ENCODE measurements at regions not wholly inside any gene's neighbourhood (a gene's known extent, or its start where the extent isn't known, plus 50 kb on each side); places are given as distances from the start of the nearest gene placed in this dataset.

DNA sequence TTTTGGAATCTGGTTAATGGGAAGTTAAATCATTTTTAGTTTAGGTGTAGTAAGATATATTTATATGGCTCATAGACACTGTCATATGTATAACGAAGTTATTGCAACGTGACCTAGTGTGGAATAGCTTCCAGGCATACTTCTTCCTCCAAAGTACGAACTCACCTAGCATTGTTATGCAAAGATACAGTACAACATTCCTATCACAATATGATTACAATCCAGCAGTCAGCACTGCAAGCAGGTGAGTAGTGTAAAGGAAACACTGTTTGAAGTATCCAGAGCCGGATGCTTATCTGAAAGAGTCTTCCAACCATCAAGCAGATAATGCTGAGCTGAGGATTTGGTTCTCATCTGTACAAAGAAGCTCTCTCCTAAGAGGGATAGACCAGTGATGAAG is 754.4 kb upstream of the IGFBP3 start:
- TF ChIP-seq, protein P1, sequence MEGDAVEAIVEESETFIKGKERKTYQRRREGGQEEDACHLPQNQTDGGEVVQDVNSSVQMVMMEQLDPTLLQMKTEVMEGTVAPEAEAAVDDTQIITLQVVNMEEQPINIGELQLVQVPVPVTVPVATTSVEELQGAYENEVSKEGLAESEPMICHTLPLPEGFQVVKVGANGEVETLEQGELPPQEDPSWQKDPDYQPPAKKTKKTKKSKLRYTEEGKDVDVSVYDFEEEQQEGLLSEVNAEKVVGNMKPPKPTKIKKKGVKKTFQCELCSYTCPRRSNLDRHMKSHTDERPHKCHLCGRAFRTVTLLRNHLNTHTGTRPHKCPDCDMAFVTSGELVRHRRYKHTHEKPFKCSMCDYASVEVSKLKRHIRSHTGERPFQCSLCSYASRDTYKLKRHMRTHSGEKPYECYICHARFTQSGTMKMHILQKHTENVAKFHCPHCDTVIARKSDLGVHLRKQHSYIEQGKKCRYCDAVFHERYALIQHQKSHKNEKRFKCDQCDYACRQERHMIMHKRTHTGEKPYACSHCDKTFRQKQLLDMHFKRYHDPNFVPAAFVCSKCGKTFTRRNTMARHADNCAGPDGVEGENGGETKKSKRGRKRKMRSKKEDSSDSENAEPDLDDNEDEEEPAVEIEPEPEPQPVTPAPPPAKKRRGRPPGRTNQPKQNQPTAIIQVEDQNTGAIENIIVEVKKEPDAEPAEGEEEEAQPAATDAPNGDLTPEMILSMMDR (IDR thresholded peaks at IDR 0.05; ENCODE audit: insufficient read depth, low read depth, low read length): no peak
- Histone ChIP-seq H3K36me3 (ENCODE audit: control insufficient read depth, insufficient read depth, low read length) (no peaks in the 10 kb centered on the region), H3K4me3 (ENCODE audit: low read depth, low read length) (no peak overlapping the region), H3K27me3 (ENCODE audit: control insufficient read depth, insufficient read depth, low read length) (no peaks in the 10 kb centered on the region)
- POLR2A ChIA-PET: no interaction called here
- CTCF ChIA-PET: interaction anchor here (0.7 kb wide), 1 partner anchor 35 kb away, joined by 3 read pairs; no protein-coding TSS in a partner anchor
- no peak for DNase-seq (ENCODE audit: low read depth)

- POLR2A ChIA-PET: no interaction called here
- no peak overlapping the region for H3K4me3 ChIP-seq (ENCODE audit: low read depth, low read length)
- no peaks in the 10 kb centered on the region for H3K27me3 ChIP-seq (ENCODE audit: control insufficient read depth, insufficient read depth, low read length)
- CTCF ChIA-PET: interaction anchor here (0.6 to 1.1 kb wide), 3 partner anchors 10 to 44 kb away, joined by 3 to 4 read pairs (median 3); no protein-coding TSS in a partner anchor
- no peaks in the 10 kb centered on the region for H3K36me3 ChIP-seq (ENCODE audit: control insufficient read depth, insufficient read depth, low read length)
- no peak for DNase-seq (ENCODE audit: low read depth)
- TF ChIP-seq, protein P1 (IDR thresholded peaks at IDR 0.05; ENCODE audit: insufficient read depth, low read depth, low read length): no peak
These were observed 751.8 kb upstream of the IGFBP3 start for GRCh38 chr7:46672861-46673260.

GRCh38 chr7:46671108-46671769 is 750.2 kb upstream of the IGFBP3 start:
- POLR2A ChIA-PET: no interaction called here
- Histone ChIP-seq H3K4me3 (ENCODE audit: low read depth, low read length) (no peak overlapping the region), H3K27me3 (ENCODE audit: control insufficient read depth, insufficient read depth, low read length) (no peaks in the 10 kb centered on the region), H3K36me3 (ENCODE audit: control insufficient read depth, insufficient read depth, low read length) (no peaks in the 10 kb centered on the region)
- CTCF ChIA-PET: interaction anchor here (1.1 to 1.5 kb wide), 2 partner anchors 10 to 12 kb away, joined by 3 to 5 read pairs; no protein-coding TSS in a partner anchor
- TF ChIP-seq, protein P1 (IDR thresholded peaks at IDR 0.05; ENCODE audit: insufficient read depth, low read depth, low read length): no peak
- DNase-seq (ENCODE audit: low read depth): no peak

- DNase-seq (ENCODE audit: low read depth): no peak
- Histone ChIP-seq H3K27me3 (ENCODE audit: control insufficient read depth, insufficient read depth, low read length) (no peaks in the 10 kb centered on the region), H3K36me3 (ENCODE audit: control insufficient read depth, insufficient read depth, low read length) (no peaks in the 10 kb centered on the region), H3K4me3 (ENCODE audit: low read depth, low read length) (no peak overlapping the region)
- POLR2A ChIA-PET: no interaction called here
- TF ChIP-seq, protein P1 (IDR thresholded peaks at IDR 0.05; ENCODE audit: insufficient read depth, low read depth, low read length): no peak
- CTCF ChIA-PET: no interaction called here
These were observed 748.0 kb upstream of the IGFBP3 start for GRCh38 chr7:46669028-46669427.

GRCh38 chr7:46664453-46664852 is 743.4 kb upstream of the IGFBP3 start:
- TF ChIP-seq, protein P1 (IDR thresholded peaks at IDR 0.05; ENCODE audit: insufficient read depth, low read depth, low read length): no peak
- H3K27me3 ChIP-seq (ENCODE audit: control insufficient read depth, insufficient read depth, low read length): no peaks in the 10 kb centered on the region
- no peaks in the 10 kb centered on the region for H3K36me3 ChIP-seq (ENCODE audit: control insufficient read depth, insufficient read depth, low read length)
- POLR2A ChIA-PET: no interaction called here
- no peak for DNase-seq (ENCODE audit: low read depth)
- no peak overlapping the region for H3K4me3 ChIP-seq (ENCODE audit: low read depth, low read length)
- CTCF ChIA-PET: no interaction called here
